ENCODE measurements at regions not wholly inside any gene's neighbourhood (a gene's known extent, or its start where the extent isn't known, plus 50 kb on each side); places are given as distances from the start of the nearest gene placed in this dataset.

- no peak for DNase-seq (ENCODE audit: low read depth)
Measured at GRCh38 chr7:440059-440749, 79.4 kb downstream of the PDGFA start.

- no peak for DNase-seq (ENCODE audit: low read depth)
Measured at GRCh38 chr7:441684-442421, 77.8 kb downstream of the PDGFA start.

DNA sequence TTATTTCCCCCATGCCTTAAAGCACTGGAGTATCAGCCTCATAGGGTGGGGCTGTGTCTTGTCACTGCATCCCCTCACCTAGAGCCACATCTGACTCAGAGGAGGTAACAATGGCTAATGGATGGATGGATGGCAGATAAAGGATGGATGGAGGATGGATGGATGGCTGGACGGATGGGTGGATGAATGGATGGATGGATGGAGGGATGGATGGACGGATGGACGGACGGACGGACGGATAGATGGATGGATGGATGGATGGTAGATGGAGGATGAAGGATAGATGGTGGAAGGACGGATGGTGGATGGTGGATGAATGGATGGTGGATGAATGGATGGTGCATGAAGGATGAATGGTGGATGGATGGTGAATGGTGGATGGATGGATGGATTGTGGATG lies 77.2 kb downstream of the PDGFA start:
- no peak for DNase-seq (ENCODE audit: low read depth)

DNA sequence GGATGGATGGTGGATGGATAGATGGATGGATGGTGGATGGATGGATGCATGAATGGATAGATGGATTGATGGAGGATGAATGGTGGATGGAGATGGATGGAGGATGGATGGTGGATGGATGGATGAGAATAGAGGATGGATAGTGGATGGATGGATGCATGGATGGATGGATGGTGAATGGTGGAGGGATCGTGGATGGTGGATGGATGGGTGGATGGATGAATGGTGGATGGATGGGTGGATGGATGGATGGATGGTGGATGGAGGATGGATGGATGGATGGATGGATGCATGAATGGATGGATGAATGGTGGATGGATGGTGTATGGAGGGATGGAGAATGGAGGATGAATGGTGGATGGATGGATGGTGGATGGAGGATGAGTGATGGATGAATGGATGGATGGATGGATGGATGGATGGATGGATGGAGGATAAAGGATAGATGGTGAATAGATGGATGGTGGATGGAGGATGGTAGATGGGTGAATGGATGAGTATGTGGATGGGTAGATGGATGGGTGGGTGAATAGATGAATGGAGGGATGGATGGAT lies 76.3 kb downstream of the PDGFA start:
- no peak for DNase-seq (ENCODE audit: low read depth)

GRCh38 chr7:444606-445005 lies 75.0 kb downstream of the PDGFA start:
- DNase-seq (ENCODE audit: low read depth) = no peak

GRCh38 chr7:445020-445419 lies 74.6 kb downstream of the PDGFA start:
- DNase-seq (ENCODE audit: low read depth) = no peak

DNA sequence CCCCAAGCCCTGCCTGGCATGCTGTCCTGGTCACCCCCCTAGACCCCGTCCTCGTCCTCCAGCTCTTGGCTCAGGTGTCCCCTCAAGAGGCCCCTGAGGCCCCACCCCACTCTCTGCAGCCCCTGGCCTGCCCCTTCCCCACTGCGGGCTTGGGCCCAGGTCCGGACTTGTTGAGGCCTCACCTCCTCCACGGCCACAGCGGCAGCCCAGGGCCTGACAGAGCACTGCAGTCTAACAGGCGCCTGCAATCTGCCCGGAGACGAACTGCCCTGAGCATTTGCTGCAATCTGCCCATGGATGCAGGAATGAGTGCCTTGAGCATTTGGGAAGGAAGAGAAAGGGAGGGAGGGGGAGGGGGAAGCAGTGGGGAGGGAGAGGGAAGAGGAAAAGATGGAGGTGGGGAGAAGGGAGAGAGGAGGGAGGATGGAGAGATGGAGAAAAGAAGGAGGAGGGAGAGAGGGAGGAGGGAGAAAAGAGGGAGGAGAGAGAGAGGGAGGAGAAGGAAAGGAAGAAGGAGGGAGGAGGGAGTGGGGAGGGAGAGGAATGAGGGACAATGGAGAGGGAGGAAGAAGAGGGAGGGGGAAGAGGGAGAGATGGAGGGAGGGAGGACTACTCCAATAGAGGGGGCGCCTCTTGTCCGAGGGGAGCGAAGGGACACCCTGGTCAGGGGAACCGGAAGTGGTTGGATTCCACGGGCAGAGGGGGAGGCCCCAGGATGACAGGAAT lies 73.9 kb downstream of the PDGFA start:
- DNase-seq (ENCODE audit: low read depth) = no peak

DNA sequence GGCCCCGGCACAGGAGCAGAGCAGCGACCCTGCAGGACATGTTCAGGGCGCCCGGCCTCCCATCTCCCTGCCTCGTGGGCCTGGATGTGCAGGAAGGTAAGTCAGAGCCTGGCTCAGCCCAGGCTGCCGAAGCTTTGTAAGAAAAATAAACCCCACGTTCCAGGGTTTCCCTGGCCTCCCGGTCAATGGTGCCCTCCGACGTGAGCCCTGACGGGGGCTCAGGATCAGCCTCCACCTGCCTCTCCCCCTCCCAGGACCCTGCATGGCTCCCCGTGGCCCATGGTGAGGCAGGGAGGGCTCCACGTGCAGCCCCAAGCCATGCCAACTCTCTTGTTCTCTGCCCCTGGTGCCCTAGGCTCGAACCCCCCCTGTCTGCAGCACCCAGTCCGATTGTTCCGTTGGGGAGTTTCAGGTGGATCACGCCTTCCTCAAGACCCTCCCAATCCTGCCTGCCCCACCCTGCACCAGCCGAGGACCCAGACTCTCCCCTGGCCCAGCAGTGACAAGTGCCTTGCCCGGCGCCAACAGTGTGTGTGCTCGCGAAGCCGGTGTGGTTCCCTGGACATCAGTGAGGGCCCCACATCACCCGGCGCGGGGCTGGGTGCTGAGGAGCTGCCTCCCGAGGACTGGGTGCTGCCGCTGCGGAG lies 73.2 kb downstream of the PDGFA start:
- DNase-seq (ENCODE audit: low read depth) = no peak

Measured in activated T-cell treated with anti-CD3 and anti-CD28 coated beads for 24 hours (primary cell).